RWPE2 (cell line): ENCODE measurements at regions not wholly inside any gene's neighbourhood (a gene's known extent, or its start where the extent isn't known, plus 50 kb on each side); places are given as distances from the start of the nearest gene placed in this dataset.
"Not testable (repeated sequence)": the region's sequence is repeated elsewhere in the genome, so short reads cannot be mapped to it uniquely, and the experiment has no call there.

Experiments
- ATAC-seq: fragments of 200-7000 bp; cut with Tn5 transposase; 3 replicates; pipeline ENCODE4 v1.9.1; 2021; ENCODE audit warnings: low read depth
- DNase-seq: peaks from one replicate; pipeline ENCODE4 v3.0.0-alpha.2; 2020; ENCODE audit warnings: low spot score
- H3K27ac ChIP-seq: fragments of 450-650 bp; 2 replicates; pipeline ENCODE4 v1.5.1; 2017; ENCODE audit warnings: mild to moderate bottlenecking; ENCODE audit not compliant: poor library complexity, severe bottlenecking
- H3K27me3 ChIP-seq: fragments of 250-450 bp; sonication (Bioruptor Pico); 2 replicates; pipeline ENCODE4 v1.5.1; 2021; ENCODE audit warnings: mild to moderate bottlenecking, moderate library complexity; ENCODE audit not compliant: insufficient read depth, poor library complexity, severe bottlenecking
- H3K36me3 ChIP-seq: fragments of 250-450 bp; sonication (Bioruptor Pico); 2 replicates; pipeline ENCODE4 v1.5.1; 2020; ENCODE audit warnings: low read depth, mild to moderate bottlenecking, moderate library complexity
- H3K4me1 ChIP-seq: fragments of 250-450 bp; sonication (Bioruptor Pico); 2 replicates; pipeline ENCODE4 v1.5.1; 2021; ENCODE audit warnings: mild to moderate bottlenecking, moderate library complexity; ENCODE audit not compliant: insufficient read depth, poor library complexity, severe bottlenecking
- H3K4me3 ChIP-seq: fragments of 250-450 bp; sonication (Bioruptor Pico); 2 replicates; pipeline ENCODE4 v1.5.1; 2021; ENCODE audit warnings: mild to moderate bottlenecking, moderate library complexity; ENCODE audit not compliant: severe bottlenecking
- H3K9me3 ChIP-seq: fragments of 250-450 bp; sonication (Bioruptor Pico); 2 replicates; pipeline ENCODE4 v1.5.1; 2021; ENCODE audit warnings: mild to moderate bottlenecking, moderate library complexity; ENCODE audit not compliant: severe bottlenecking
- TF ChIP-seq, protein P1 (sequence below): fragments of 450-650 bp; IDR thresholded peaks from one replicate; pipeline ENCODE4 v1.5.1; 2017; ENCODE audit warnings: mild to moderate bottlenecking, moderate library complexity; ENCODE audit not compliant: poor library complexity, severe bottlenecking

DNA sequence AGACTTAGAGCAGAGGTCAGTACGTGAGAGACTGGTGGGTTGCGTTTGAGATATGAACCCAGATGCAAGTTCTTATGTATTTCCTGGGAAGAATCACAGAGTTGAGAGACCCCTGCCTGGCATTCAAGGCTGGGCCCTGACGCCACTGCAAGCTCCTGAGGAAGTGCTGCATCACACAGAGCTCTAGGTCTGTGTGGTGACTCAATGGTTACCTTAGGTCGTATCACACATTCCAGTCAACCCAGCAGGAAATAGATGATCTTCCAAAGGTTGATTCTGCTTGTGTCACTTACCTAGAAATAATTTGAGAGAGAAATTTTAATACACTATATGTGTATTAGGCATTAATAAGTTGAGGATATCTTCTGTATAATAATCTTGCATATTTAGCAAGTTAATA lies 1431.9 kb downstream of the RPIA start:
- not testable (repeated sequence) for H3K9me3 ChIP-seq, ATAC-seq, H3K4me1 ChIP-seq, DNase-seq, H3K27me3 ChIP-seq, H3K4me3 ChIP-seq, H3K36me3 ChIP-seq, H3K27ac ChIP-seq

- H3K27ac ChIP-seq, ATAC-seq, H3K27me3 ChIP-seq, H3K9me3 ChIP-seq, H3K36me3 ChIP-seq, H3K4me1 ChIP-seq, H3K4me3 ChIP-seq, DNase-seq: not testable (repeated sequence)
Measured at GRCh38 chr2:90139046-90139445, 1447.6 kb downstream of the RPIA start.

DNA sequence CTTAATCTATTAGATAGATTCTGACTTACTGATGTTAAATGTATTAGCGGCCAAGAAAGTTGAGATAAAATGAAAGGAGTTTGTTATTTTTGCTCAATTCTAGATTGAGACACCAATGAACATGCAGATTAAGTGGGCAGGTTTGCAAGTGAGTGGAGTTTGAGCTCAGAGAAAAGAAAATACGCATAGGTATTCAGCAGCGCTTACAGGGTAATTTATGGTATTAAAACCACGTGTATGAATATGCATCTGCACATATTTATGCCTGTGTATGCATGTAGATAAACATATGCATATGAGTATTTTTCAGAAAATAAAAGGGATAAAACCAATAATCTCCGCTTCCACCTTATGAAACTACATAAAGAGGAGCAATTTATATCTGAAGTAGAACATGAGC lies 1450.1 kb downstream of the RPIA start:
- not testable (repeated sequence) for H3K27ac ChIP-seq, H3K9me3 ChIP-seq, H3K27me3 ChIP-seq, H3K4me1 ChIP-seq, H3K36me3 ChIP-seq, H3K4me3 ChIP-seq, ATAC-seq, DNase-seq

- H3K27ac ChIP-seq, DNase-seq, H3K36me3 ChIP-seq, H3K4me1 ChIP-seq, H3K27me3 ChIP-seq, ATAC-seq, H3K9me3 ChIP-seq, H3K4me3 ChIP-seq: not testable (repeated sequence)
Measured at GRCh38 chr2:90151805-90152204, 1460.3 kb downstream of the RPIA start.

DNA sequence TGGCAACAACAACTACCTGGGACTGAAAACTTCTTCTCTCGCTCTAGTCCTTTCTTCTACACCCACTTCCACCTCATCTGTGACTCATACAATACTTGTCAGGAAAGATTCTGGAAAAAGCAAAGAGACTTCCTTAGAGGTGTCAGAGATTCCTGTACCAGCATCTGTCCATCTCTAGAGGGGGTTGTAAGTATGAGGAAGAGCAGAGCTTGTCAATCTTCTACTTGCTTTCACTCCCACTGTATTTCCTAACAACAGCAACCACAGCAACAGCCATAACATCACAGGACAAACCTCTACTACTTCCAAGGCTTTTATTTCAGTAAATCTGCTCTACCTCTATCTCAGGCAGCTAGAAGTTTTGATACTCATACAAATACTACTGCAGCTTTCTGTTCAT lies 1479.5 kb downstream of the RPIA start:
- not testable (repeated sequence) for H3K9me3 ChIP-seq, H3K27ac ChIP-seq, ATAC-seq, H3K4me1 ChIP-seq, H3K4me3 ChIP-seq, H3K36me3 ChIP-seq, DNase-seq, H3K27me3 ChIP-seq

GRCh38 chr2:90173081-90173480 lies 1481.6 kb downstream of the RPIA start:
- not testable (repeated sequence) for H3K9me3 ChIP-seq, H3K27me3 ChIP-seq, ATAC-seq, H3K27ac ChIP-seq, DNase-seq, H3K4me1 ChIP-seq, H3K4me3 ChIP-seq, H3K36me3 ChIP-seq

- not testable (repeated sequence) for H3K27ac ChIP-seq, H3K36me3 ChIP-seq, H3K4me3 ChIP-seq, H3K9me3 ChIP-seq, H3K4me1 ChIP-seq, ATAC-seq, H3K27me3 ChIP-seq, DNase-seq
Measured at GRCh38 chr2:90179591-90179990, 1488.1 kb downstream of the RPIA start.

DNA sequence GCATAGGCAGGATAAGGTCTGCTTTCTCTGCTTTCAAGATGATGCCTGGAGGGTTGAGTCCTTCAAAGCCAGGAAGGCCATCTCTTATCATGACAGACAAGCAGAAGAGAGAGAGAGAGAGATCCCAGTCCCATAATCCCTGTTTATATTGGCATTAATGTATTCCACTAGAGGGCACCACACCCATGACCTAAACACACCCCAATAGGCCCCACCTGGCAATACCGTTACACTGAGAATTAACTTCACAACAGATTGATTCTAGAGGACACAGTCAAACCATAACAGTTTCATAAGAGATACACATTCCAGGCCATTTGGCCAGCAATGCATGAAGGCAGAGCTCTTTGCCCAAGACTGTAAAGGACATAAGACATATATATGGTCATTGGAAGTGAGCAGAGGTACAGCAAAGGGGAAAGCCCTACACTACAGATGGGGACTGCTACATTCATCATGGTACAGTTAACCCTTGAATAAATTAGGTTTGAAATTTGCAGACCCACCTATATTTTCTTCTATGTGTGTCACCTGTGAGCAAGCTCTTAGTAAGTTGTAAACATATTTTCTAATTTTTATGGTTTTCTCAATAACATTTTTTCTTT lies 1516.1 kb downstream of the RPIA start:
- TF ChIP-seq, protein P1, sequence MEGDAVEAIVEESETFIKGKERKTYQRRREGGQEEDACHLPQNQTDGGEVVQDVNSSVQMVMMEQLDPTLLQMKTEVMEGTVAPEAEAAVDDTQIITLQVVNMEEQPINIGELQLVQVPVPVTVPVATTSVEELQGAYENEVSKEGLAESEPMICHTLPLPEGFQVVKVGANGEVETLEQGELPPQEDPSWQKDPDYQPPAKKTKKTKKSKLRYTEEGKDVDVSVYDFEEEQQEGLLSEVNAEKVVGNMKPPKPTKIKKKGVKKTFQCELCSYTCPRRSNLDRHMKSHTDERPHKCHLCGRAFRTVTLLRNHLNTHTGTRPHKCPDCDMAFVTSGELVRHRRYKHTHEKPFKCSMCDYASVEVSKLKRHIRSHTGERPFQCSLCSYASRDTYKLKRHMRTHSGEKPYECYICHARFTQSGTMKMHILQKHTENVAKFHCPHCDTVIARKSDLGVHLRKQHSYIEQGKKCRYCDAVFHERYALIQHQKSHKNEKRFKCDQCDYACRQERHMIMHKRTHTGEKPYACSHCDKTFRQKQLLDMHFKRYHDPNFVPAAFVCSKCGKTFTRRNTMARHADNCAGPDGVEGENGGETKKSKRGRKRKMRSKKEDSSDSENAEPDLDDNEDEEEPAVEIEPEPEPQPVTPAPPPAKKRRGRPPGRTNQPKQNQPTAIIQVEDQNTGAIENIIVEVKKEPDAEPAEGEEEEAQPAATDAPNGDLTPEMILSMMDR, result peak; percentile 58
- no peaks in the 10 kb centered on the region for H3K9me3 ChIP-seq
- no peaks in the 10 kb centered on the region for H3K4me1 ChIP-seq
- DNase-seq (no peak), ATAC-seq (peak; percentile 68; the same call in 1 of the 3 replicates)
- H3K27ac ChIP-seq, result no peak overlapping the region
- no peak overlapping the region for H3K4me3 ChIP-seq
- H3K36me3 ChIP-seq, result no peaks in the 10 kb centered on the region
- peaks cover 3% of the 10 kb centered on the region for H3K27me3 ChIP-seq
